ENCODE measurements at regions not wholly inside any gene's neighbourhood (a gene's known extent, or its start where the extent isn't known, plus 50 kb on each side); places are given as distances from the start of the nearest gene placed in this dataset.

- 93% methylated on average over 14 of the region's 14 CpGs for WGBS
- H3K27ac ChIP-seq (ENCODE audit: low read depth, low read length): no peak overlapping the region
Observed at GRCh38 chr11:71151561-71151960, 100.8 kb downstream of the SHANK2 start.

GRCh38 chr11:71150859-71151258 lies 101.5 kb downstream of the SHANK2 start:
- no peaks in the 10 kb centered on the region for H3K36me3 ChIP-seq (ENCODE audit: insufficient read depth, low read length)
- WGBS: 91% methylated on average over 8 of the region's 8 CpGs
- no peak overlapping the region for H3K27ac ChIP-seq (ENCODE audit: low read depth, low read length)
- peaks cover 10% of the 10 kb centered on the region for H3K4me1 ChIP-seq (ENCODE audit: insufficient read depth, low read length)
- H3K4me3 ChIP-seq (ENCODE audit: low read length): no peak overlapping the region
- no peak overlapping the region for H3K9ac ChIP-seq (ENCODE audit: low read depth, low read length)
- H3K9me3 ChIP-seq (ENCODE audit: insufficient read depth, low read depth, low read length): no peaks in the 10 kb centered on the region
- H3K27me3 ChIP-seq (ENCODE audit: insufficient read depth, low read length): peaks cover 7% of the 10 kb centered on the region; the same call in 1 of the 2 replicates

More at GRCh38 chr11:71151561-71151960, 100.8 kb downstream of the SHANK2 start:
- no peak overlapping the region for H3K9ac ChIP-seq (ENCODE audit: low read depth, low read length)
- H3K36me3 ChIP-seq (ENCODE audit: insufficient read depth, low read length): no peaks in the 10 kb centered on the region
- H3K4me1 ChIP-seq (ENCODE audit: insufficient read depth, low read length): peaks cover 10% of the 10 kb centered on the region
- H3K9me3 ChIP-seq (ENCODE audit: insufficient read depth, low read depth, low read length): no peaks in the 10 kb centered on the region
- H3K27me3 ChIP-seq (ENCODE audit: insufficient read depth, low read length): peaks cover 7% of the 10 kb centered on the region; the same call in 1 of the 2 replicates
- H3K4me3 ChIP-seq (ENCODE audit: low read length): no peak overlapping the region

DNA sequence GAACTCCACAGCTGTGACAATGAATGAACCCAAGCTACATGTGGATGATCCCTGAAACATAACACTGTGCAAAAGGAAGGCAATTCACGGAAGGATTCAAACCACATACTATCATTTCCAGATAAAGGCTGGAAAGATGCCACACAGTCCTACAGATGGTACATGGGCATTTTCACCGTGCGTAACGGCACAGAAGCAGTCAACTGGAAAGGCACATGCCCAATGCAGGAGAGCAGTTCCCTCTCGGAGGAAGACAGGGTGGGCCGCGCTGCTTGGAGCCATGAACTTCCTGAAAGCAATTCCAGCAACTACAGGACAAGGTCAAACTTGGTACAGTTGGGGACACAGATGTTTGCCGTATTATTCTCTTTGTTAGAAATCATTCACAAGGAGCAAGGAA lies 103.7 kb downstream of the SHANK2 start:
- WGBS: 93% methylated on average over 8 of the region's 8 CpGs

GRCh38 chr11:71147331-71147730 lies 105.0 kb downstream of the SHANK2 start:
- no peaks in the 10 kb centered on the region for H3K9me3 ChIP-seq (ENCODE audit: insufficient read depth, low read depth, low read length)
- no peak overlapping the region for H3K4me3 ChIP-seq (ENCODE audit: low read length)
- no peaks in the 10 kb centered on the region for H3K4me1 ChIP-seq (ENCODE audit: insufficient read depth, low read length)
- no peak overlapping the region for H3K9ac ChIP-seq (ENCODE audit: low read depth, low read length)
- no peaks in the 10 kb centered on the region for H3K36me3 ChIP-seq (ENCODE audit: insufficient read depth, low read length)
- 94% methylated on average over 14 of the region's 14 CpGs for WGBS
- no peak overlapping the region for H3K27ac ChIP-seq (ENCODE audit: low read depth, low read length)
- no peaks in the 10 kb centered on the region for H3K27me3 ChIP-seq (ENCODE audit: insufficient read depth, low read length)

More for the DNA sequence above, 103.7 kb downstream of the SHANK2 start:
- Histone ChIP-seq H3K27me3 (ENCODE audit: insufficient read depth, low read length) (peaks cover 4% of the 10 kb centered on the region; the same call in 1 of the 2 replicates), H3K4me3 (ENCODE audit: low read length) (no peak overlapping the region), H3K4me1 (ENCODE audit: insufficient read depth, low read length) (peaks cover 10% of the 10 kb centered on the region), H3K36me3 (ENCODE audit: insufficient read depth, low read length) (no peaks in the 10 kb centered on the region), H3K27ac (ENCODE audit: low read depth, low read length) (no peak overlapping the region), H3K9me3 (ENCODE audit: insufficient read depth, low read depth, low read length) (no peaks in the 10 kb centered on the region), H3K9ac (ENCODE audit: low read depth, low read length) (no peak overlapping the region)

- H3K36me3 ChIP-seq (ENCODE audit: insufficient read depth, low read length): no peaks in the 10 kb centered on the region
- H3K4me3 ChIP-seq (ENCODE audit: low read length): no peak overlapping the region
- no peak overlapping the region for H3K27ac ChIP-seq (ENCODE audit: low read depth, low read length)
- no peaks in the 10 kb centered on the region for H3K4me1 ChIP-seq (ENCODE audit: insufficient read depth, low read length)
- no peaks in the 10 kb centered on the region for H3K9me3 ChIP-seq (ENCODE audit: insufficient read depth, low read depth, low read length)
- 94% methylated on average over 20 of the region's 20 CpGs for WGBS
- H3K9ac ChIP-seq (ENCODE audit: low read depth, low read length): no peak overlapping the region
- H3K27me3 ChIP-seq (ENCODE audit: insufficient read depth, low read length): no peaks in the 10 kb centered on the region
Observed at GRCh38 chr11:71146846-71147245, 105.5 kb downstream of the SHANK2 start.

- H3K4me3 ChIP-seq (ENCODE audit: low read length): no peak overlapping the region
- no peak overlapping the region for H3K27ac ChIP-seq (ENCODE audit: low read depth, low read length)
- no peaks in the 10 kb centered on the region for H3K4me1 ChIP-seq (ENCODE audit: insufficient read depth, low read length)
- H3K9me3 ChIP-seq (ENCODE audit: insufficient read depth, low read depth, low read length): no peaks in the 10 kb centered on the region
- no peak overlapping the region for H3K9ac ChIP-seq (ENCODE audit: low read depth, low read length)
- no peaks in the 10 kb centered on the region for H3K36me3 ChIP-seq (ENCODE audit: insufficient read depth, low read length)
- WGBS: 87% methylated on average over 24 of the region's 24 CpGs
- H3K27me3 ChIP-seq (ENCODE audit: insufficient read depth, low read length): no peaks in the 10 kb centered on the region
Observed at GRCh38 chr11:71145988-71146824, 106.2 kb downstream of the SHANK2 start.

GRCh38 chr11:71145368-71145767 lies 107.0 kb downstream of the SHANK2 start:
- Histone ChIP-seq H3K27ac (ENCODE audit: low read depth, low read length) (no peak overlapping the region), H3K9ac (ENCODE audit: low read depth, low read length) (no peak overlapping the region), H3K36me3 (ENCODE audit: insufficient read depth, low read length) (no peaks in the 10 kb centered on the region), H3K4me3 (ENCODE audit: low read length) (no peak overlapping the region), H3K27me3 (ENCODE audit: insufficient read depth, low read length) (no peaks in the 10 kb centered on the region), H3K9me3 (ENCODE audit: insufficient read depth, low read depth, low read length) (no peaks in the 10 kb centered on the region), H3K4me1 (ENCODE audit: insufficient read depth, low read length) (no peaks in the 10 kb centered on the region)
- WGBS: 91% methylated on average over 9 of the region's 9 CpGs

DNA sequence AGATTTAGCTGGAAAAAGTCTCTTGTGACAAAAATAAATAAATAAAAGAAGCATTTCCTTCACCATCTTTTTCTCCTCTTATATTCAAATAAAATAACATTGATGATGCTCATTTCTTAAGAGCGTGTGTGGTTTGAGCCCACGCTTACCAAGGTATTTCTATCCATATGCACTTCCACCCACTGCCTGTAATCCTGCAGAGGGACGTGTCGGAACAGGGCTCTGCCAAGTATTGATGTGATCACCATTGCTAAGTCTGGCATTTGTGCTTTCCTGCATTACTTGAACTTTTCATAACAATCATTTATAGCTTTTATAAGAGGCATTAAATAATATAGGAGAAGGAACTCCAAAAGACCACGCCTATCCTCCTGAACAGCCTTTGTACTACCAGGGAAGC lies 107.6 kb downstream of the SHANK2 start:
- H3K9ac ChIP-seq (ENCODE audit: low read depth, low read length): no peak overlapping the region
- H3K27ac ChIP-seq (ENCODE audit: low read depth, low read length): no peak overlapping the region
- H3K27me3 ChIP-seq (ENCODE audit: insufficient read depth, low read length): no peaks in the 10 kb centered on the region
- H3K36me3 ChIP-seq (ENCODE audit: insufficient read depth, low read length): no peaks in the 10 kb centered on the region
- no peaks in the 10 kb centered on the region for H3K9me3 ChIP-seq (ENCODE audit: insufficient read depth, low read depth, low read length)
- no peaks in the 10 kb centered on the region for H3K4me1 ChIP-seq (ENCODE audit: insufficient read depth, low read length)
- WGBS: 96% methylated on average over 5 of the region's 5 CpGs
- no peak overlapping the region for H3K4me3 ChIP-seq (ENCODE audit: low read length)

- Histone ChIP-seq H3K4me1 (ENCODE audit: insufficient read depth, low read length) (no peaks in the 10 kb centered on the region), H3K27me3 (ENCODE audit: insufficient read depth, low read length) (no peaks in the 10 kb centered on the region), H3K36me3 (ENCODE audit: insufficient read depth, low read length) (no peaks in the 10 kb centered on the region), H3K27ac (ENCODE audit: low read depth, low read length) (no peak overlapping the region), H3K9me3 (ENCODE audit: insufficient read depth, low read depth, low read length) (no peaks in the 10 kb centered on the region), H3K4me3 (ENCODE audit: low read length) (no peak overlapping the region), H3K9ac (ENCODE audit: low read depth, low read length) (no peak overlapping the region)
- 91% methylated on average over 5 of the region's 5 CpGs for WGBS
Observed at GRCh38 chr11:71144010-71144409, 108.4 kb downstream of the SHANK2 start.

- no peaks in the 10 kb centered on the region for H3K9me3 ChIP-seq (ENCODE audit: insufficient read depth, low read depth, low read length)
- no peaks in the 10 kb centered on the region for H3K27me3 ChIP-seq (ENCODE audit: insufficient read depth, low read length)
- H3K4me3 ChIP-seq (ENCODE audit: low read length): no peak overlapping the region
- H3K4me1 ChIP-seq (ENCODE audit: insufficient read depth, low read length): no peaks in the 10 kb centered on the region
- H3K9ac ChIP-seq (ENCODE audit: low read depth, low read length): no peak overlapping the region
- no peak overlapping the region for H3K27ac ChIP-seq (ENCODE audit: low read depth, low read length)
- no peaks in the 10 kb centered on the region for H3K36me3 ChIP-seq (ENCODE audit: insufficient read depth, low read length)
- 95% methylated on average over 22 of the region's 22 CpGs for WGBS
Observed at GRCh38 chr11:71140206-71140919, 112.0 kb downstream of the SHANK2 start.

DNA sequence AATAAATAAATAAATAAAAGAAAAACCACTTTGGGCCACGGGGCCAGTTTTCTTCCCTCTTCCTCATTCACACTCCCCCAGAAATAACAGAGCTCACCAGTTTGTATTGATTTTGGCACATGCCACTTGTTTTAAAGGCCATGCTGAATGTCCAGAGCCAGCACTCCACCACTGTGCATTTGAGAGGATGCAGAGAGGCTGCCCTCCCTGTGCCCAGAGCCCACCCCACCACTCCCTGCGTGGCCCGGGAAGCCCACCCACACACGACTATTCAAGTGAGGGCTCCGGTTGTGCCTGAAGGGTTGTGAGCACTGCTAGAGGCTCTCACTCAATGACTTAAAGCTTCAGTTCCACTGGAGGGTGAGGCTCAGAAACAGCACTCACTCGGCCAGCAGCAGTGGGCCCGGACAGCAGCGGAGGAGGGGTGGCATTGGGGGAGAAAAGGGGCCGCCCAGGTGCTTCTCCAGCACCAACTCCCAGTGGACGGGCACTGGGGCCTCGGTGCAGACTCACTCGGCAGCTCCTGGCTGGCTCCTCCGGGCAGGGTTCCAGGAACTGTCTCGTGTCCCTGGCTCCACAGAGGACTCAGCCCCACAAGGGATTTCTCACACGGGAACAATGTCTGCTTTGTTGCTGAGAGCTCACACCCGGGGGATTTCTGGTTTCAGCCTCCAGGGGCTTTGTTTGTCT lies 112.7 kb downstream of the SHANK2 start:
- no peak overlapping the region for H3K27ac ChIP-seq (ENCODE audit: low read depth, low read length)
- no peaks in the 10 kb centered on the region for H3K36me3 ChIP-seq (ENCODE audit: insufficient read depth, low read length)
- H3K9me3 ChIP-seq (ENCODE audit: insufficient read depth, low read depth, low read length): no peaks in the 10 kb centered on the region
- WGBS: 91% methylated on average over 15 of the region's 16 CpGs
- no peak overlapping the region for H3K9ac ChIP-seq (ENCODE audit: low read depth, low read length)
- no peaks in the 10 kb centered on the region for H3K27me3 ChIP-seq (ENCODE audit: insufficient read depth, low read length)
- H3K4me1 ChIP-seq (ENCODE audit: insufficient read depth, low read length): no peaks in the 10 kb centered on the region
- H3K4me3 ChIP-seq (ENCODE audit: low read length): no peak overlapping the region

Data from HUES64 (cell line).